GM19035 (cell line): ENCODE measurements at regions not wholly inside any gene's neighbourhood (a gene's known extent, or its start where the extent isn't known, plus 50 kb on each side); places are given as distances from the start of the nearest gene placed in this dataset.

Experiments used
- ATAC-seq: cut with Tn5 transposase; IDR thresholded peaks from one replicate; pipeline ENCODE4 v1.9.1; 2021; ENCODE audit not compliant: unreplicated experiment

DNA sequence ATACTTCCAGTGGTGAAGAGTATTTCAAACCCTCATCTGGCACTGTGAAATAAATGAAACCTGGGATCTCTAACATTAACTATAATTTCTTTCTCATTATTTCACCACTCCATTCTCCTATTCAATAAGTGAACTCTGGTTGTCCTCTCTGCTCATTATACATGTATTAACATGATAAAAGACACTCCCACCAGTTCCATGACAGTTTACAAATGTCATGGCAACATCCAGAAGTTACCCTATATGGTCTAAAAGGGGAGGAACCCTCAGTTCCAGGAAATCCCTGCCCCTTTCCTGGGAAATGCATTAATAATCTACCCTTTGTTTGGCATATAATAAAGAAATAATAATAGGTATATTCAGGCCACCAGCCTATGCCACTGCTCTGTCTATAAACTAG, 62.7 kb upstream of the BRINP3 start:
- no peak for ATAC-seq

GRCh38 chr1:190551638-190552037, 74.0 kb upstream of the BRINP3 start:
- ATAC-seq = no peak

DNA sequence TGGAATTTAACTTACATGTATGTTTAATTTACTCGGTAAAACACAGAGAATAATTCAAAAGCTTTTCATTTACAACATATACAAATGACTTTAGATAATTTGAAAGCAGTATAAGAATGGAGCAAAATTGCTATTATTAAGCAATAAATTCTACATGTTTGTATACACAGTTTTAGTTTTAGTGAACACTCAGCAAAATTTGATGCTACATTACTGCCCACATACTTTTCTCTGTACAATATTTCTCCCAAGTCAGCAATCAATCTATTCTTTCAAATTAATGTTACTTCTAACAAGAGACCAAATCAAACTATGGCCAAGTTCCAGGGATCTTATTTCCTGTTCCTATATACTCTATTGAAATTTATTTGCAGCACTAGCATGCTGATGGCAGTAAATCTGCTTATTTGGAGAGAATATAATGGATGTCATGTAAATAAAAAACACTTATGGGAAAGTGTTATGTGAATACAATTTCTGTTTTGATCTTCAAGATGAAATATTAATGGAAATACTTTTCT, 82.6 kb upstream of the BRINP3 start:
- no peak for ATAC-seq

GRCh38 chr1:190563230-190563629, 85.6 kb upstream of the BRINP3 start:
- no peak for ATAC-seq

GRCh38 chr1:190564117-190564516, 86.5 kb upstream of the BRINP3 start:
- no peak for ATAC-seq

- no peak for ATAC-seq
Measured at GRCh38 chr1:190578017-190578416, 100.4 kb upstream of the BRINP3 start.

- no peak for ATAC-seq
Measured at GRCh38 chr1:190578526-190578925, 100.9 kb upstream of the BRINP3 start.

- no peak for ATAC-seq
Measured at GRCh38 chr1:190579552-190580193, 102.0 kb upstream of the BRINP3 start.

DNA sequence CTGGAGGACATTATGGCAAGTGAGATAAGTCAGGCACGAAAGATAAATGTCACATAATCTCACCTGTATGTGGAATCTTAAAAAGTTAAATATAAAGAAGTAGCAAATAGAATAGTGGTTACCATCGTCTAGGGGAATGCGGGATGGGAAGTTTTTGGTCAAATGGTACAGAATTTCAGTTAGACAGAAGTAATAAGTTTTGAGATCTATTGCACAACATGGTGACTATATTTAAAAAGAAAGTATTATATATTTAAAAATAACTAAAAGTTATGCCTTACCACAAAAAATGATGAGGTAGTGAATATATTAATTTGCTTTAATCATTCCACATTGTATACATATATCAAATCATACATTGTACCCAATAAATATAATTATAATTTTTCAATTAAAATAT, 106.2 kb upstream of the BRINP3 start:
- no peak for ATAC-seq

GRCh38 chr1:190588424-190588823, 110.8 kb upstream of the BRINP3 start:
- no peak for ATAC-seq

DNA sequence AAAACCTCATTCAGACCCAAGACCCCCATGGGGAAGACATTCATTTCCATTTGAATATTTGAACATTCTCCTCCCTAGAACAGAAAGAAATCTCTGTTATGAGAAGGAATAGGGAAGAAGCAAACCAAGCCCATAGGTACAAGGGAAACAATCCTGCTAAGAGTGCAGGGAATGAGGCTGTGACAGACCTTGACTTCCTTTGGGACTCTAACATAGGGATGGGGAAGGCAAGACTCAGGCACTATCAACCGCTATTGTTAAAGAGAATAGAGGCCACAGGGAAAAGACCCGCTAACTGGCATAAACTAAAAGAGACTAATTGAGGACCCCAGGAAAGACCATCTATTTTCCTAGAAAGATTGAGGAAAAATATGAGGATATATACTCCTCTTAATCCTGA, 117.8 kb upstream of the BRINP3 start:
- ATAC-seq = no peak

DNA sequence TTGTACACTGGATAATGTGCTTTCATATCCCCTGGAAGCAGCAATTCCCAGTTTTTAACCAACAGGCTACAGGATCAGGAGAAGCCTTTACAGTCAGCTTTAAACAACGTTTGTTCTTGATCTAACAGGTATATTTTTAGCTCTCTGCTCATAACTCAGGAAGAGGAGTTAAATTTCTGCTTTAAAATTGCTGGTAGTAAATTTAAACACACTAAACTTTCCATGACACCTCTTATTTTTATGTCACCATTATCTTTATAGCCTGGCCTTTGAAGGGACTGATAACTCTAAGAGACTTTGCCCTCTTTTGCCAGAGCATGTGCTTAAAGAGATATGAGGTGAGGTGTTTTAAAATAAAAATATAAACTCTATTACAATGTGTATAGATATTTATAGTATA, 119.6 kb upstream of the BRINP3 start:
- ATAC-seq = no peak

- ATAC-seq = no peak
Measured at GRCh38 chr1:190599670-190600069, 122.0 kb upstream of the BRINP3 start.

- no peak for ATAC-seq
Measured at GRCh38 chr1:190602325-190602724, 124.7 kb upstream of the BRINP3 start.

- ATAC-seq = no peak
Measured at GRCh38 chr1:190608282-190608681, 130.6 kb upstream of the BRINP3 start.

DNA sequence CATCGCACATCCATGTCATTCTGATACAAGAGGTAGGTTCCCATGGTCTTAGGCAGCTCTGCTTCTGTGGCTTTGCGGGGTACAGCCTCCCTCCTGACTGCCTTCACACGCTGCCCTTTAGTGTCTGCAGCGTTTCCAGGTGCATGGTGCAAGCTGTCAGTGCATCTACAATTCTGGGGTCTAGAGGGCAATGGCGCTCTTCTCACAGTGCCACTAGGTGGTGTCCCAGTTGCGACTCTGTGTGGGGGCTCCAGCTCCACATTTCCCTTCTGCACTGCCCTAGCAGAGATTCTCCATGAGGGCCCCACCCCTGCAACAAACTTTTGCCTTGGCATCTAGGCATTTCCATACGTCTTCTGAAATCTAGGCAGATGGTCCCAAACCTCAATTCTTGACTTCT, 138.2 kb upstream of the BRINP3 start:
- ATAC-seq = no peak

- no peak for ATAC-seq
Measured at GRCh38 chr1:190616235-190616634, 138.6 kb upstream of the BRINP3 start.

GRCh38 chr1:190619724-190620123, 142.1 kb upstream of the BRINP3 start:
- ATAC-seq = no peak

GRCh38 chr1:190633488-190633887, 155.8 kb upstream of the BRINP3 start:
- no peak for ATAC-seq

- no peak for ATAC-seq
Measured at GRCh38 chr1:190634134-190634533, 156.5 kb upstream of the BRINP3 start.

- ATAC-seq = no peak
Measured at GRCh38 chr1:190649553-190649952, 171.9 kb upstream of the BRINP3 start.

- no peak for ATAC-seq
Measured at GRCh38 chr1:190658907-190659306, 181.2 kb upstream of the BRINP3 start.

GRCh38 chr1:190663962-190664361, 186.3 kb upstream of the BRINP3 start:
- ATAC-seq = peak; percentile 62
